ENCODE measurements at regions not wholly inside any gene's neighbourhood (a gene's known extent, or its start where the extent isn't known, plus 50 kb on each side); places are given as distances from the start of the nearest gene placed in this dataset.

GRCh38 chr4:59380841-59381366, 1819.2 kb upstream of the ADGRL3 start:
- H3K4me3 ChIP-seq (ENCODE audit: low read length) = no peak overlapping the region
- no peaks in the 10 kb centered on the region for H3K36me3 ChIP-seq (ENCODE audit: control insufficient read depth, insufficient read depth, low read length)
- H3K56ac ChIP-seq (ENCODE audit: low read length) = no peak overlapping the region
- H3K4me2 ChIP-seq (ENCODE audit: low read length) = no peak overlapping the region
- H3K79me2 ChIP-seq (ENCODE audit: control insufficient read depth, insufficient read depth, low read length) = no peaks in the 10 kb centered on the region
- H2BK5ac ChIP-seq (ENCODE audit: low read length) = no peak overlapping the region
- H3K23ac ChIP-seq (ENCODE audit: low read length) = no peak overlapping the region
- H2BK120ac ChIP-seq (ENCODE audit: low read depth, low read length) = no peak overlapping the region
- no peak overlapping the region for H2AK5ac ChIP-seq (ENCODE audit: low read length)
- no peak overlapping the region for H3K18ac ChIP-seq (ENCODE audit: low read length)
- H3K9ac ChIP-seq (ENCODE audit: low read length) = no peak overlapping the region
- H4K8ac ChIP-seq (ENCODE audit: low read depth, low read length) = no peak overlapping the region
- no peak overlapping the region for H3K27ac ChIP-seq (ENCODE audit: low read depth, low read length)
- no CpG with 5 or more reads among the region's 2 CpGs for WGBS (ENCODE audit: extremely low coverage, insufficient coverage, low lambda C conversion rate)
- no peak overlapping the region for H3K4ac ChIP-seq (ENCODE audit: low read depth, low read length)
- no peak for DNase-seq
- no peaks in the 10 kb centered on the region for H3K79me1 ChIP-seq (ENCODE audit: low read length)
- H3K27me3 ChIP-seq (ENCODE audit: insufficient read depth, low read length, poor library complexity) = no peaks in the 10 kb centered on the region
- H4K5ac ChIP-seq (ENCODE audit: low read length) = no peak overlapping the region
- H2BK15ac ChIP-seq (replicated peaks; ENCODE audit: low read depth) = no peak overlapping the region
- H3K4me1 ChIP-seq (ENCODE audit: control insufficient read depth, low read depth, low read length) = no peaks in the 10 kb centered on the region

- no peak overlapping the region for H2AK5ac ChIP-seq (ENCODE audit: low read length)
Measured at GRCh38 chr4:59381591-59381990, 1818.5 kb upstream of the ADGRL3 start.

GRCh38 chr4:59387759-59388758, 1812.1 kb upstream of the ADGRL3 start:
- Histone ChIP-seq H4K5ac (ENCODE audit: low read length) (no peak overlapping the region), H3K23ac (ENCODE audit: low read length) (no peak overlapping the region), H3K27me3 (ENCODE audit: insufficient read depth, low read length, poor library complexity) (no peaks in the 10 kb centered on the region), H3K56ac (ENCODE audit: low read length) (no peak overlapping the region), H3K4me2 (ENCODE audit: low read length) (no peak overlapping the region), H3K18ac (ENCODE audit: low read length) (no peak overlapping the region), H2BK120ac (ENCODE audit: low read depth, low read length) (no peak overlapping the region), H3K4ac (ENCODE audit: low read depth, low read length) (no peak overlapping the region), H3K36me3 (ENCODE audit: control insufficient read depth, insufficient read depth, low read length) (no peaks in the 10 kb centered on the region), H3K9ac (ENCODE audit: low read length) (no peak overlapping the region), H4K8ac (ENCODE audit: low read depth, low read length) (no peak overlapping the region), H3K79me1 (ENCODE audit: low read length) (no peaks in the 10 kb centered on the region), H3K4me3 (ENCODE audit: low read length) (no peak overlapping the region), H2BK5ac (ENCODE audit: low read length) (no peak overlapping the region), H2AK5ac (ENCODE audit: low read length) (no peak overlapping the region), H3K4me1 (ENCODE audit: control insufficient read depth, low read depth, low read length) (no peaks in the 10 kb centered on the region), H3K79me2 (ENCODE audit: control insufficient read depth, insufficient read depth, low read length) (no peaks in the 10 kb centered on the region), H2BK15ac (replicated peaks; ENCODE audit: low read depth) (no peak overlapping the region), H3K27ac (ENCODE audit: low read depth, low read length) (no peak overlapping the region)
- WGBS (ENCODE audit: extremely low coverage, insufficient coverage, low lambda C conversion rate) = no CpG with 5 or more reads among the region's 7 CpGs
- DNase-seq = no peak

More at GRCh38 chr4:59381591-59381990, 1818.5 kb upstream of the ADGRL3 start:
- DNase-seq = no peak
- Histone ChIP-seq H2BK15ac (replicated peaks; ENCODE audit: low read depth) (no peak overlapping the region), H3K23ac (ENCODE audit: low read length) (no peak overlapping the region), H3K4me2 (ENCODE audit: low read length) (no peak overlapping the region), H4K5ac (ENCODE audit: low read length) (no peak overlapping the region), H3K79me1 (ENCODE audit: low read length) (no peaks in the 10 kb centered on the region), H3K79me2 (ENCODE audit: control insufficient read depth, insufficient read depth, low read length) (no peaks in the 10 kb centered on the region), H3K56ac (ENCODE audit: low read length) (no peak overlapping the region), H3K27me3 (ENCODE audit: insufficient read depth, low read length, poor library complexity) (no peaks in the 10 kb centered on the region), H3K27ac (ENCODE audit: low read depth, low read length) (no peak overlapping the region), H3K4ac (ENCODE audit: low read depth, low read length) (no peak overlapping the region), H3K18ac (ENCODE audit: low read length) (no peak overlapping the region), H3K36me3 (ENCODE audit: control insufficient read depth, insufficient read depth, low read length) (no peaks in the 10 kb centered on the region), H2BK5ac (ENCODE audit: low read length) (no peak overlapping the region), H4K8ac (ENCODE audit: low read depth, low read length) (no peak overlapping the region), H2BK120ac (ENCODE audit: low read depth, low read length) (no peak overlapping the region), H3K4me3 (ENCODE audit: low read length) (no peak overlapping the region), H3K4me1 (ENCODE audit: control insufficient read depth, low read depth, low read length) (no peaks in the 10 kb centered on the region), H3K9ac (ENCODE audit: low read length) (no peak overlapping the region)
- WGBS (ENCODE audit: extremely low coverage, insufficient coverage, low lambda C conversion rate) = no CpG with 5 or more reads among the region's 2 CpGs

- H4K8ac ChIP-seq (ENCODE audit: low read depth, low read length) = no peak overlapping the region
- no peak overlapping the region for H4K5ac ChIP-seq (ENCODE audit: low read length)
- H3K4me2 ChIP-seq (ENCODE audit: low read length) = no peak overlapping the region
- no peak overlapping the region for H3K18ac ChIP-seq (ENCODE audit: low read length)
- H2BK5ac ChIP-seq (ENCODE audit: low read length) = no peak overlapping the region
- no peak overlapping the region for H3K23ac ChIP-seq (ENCODE audit: low read length)
- H3K27ac ChIP-seq (ENCODE audit: low read depth, low read length) = no peak overlapping the region
- H2BK15ac ChIP-seq (replicated peaks; ENCODE audit: low read depth) = no peak overlapping the region
- no CpG with 5 or more reads among the region's 5 CpGs for WGBS (ENCODE audit: extremely low coverage, insufficient coverage, low lambda C conversion rate)
- no peaks in the 10 kb centered on the region for H3K79me1 ChIP-seq (ENCODE audit: low read length)
- DNase-seq = no peak
- H3K56ac ChIP-seq (ENCODE audit: low read length) = no peak overlapping the region
- H2BK120ac ChIP-seq (ENCODE audit: low read depth, low read length) = no peak overlapping the region
- no peak overlapping the region for H2AK5ac ChIP-seq (ENCODE audit: low read length)
- H3K4me1 ChIP-seq (ENCODE audit: control insufficient read depth, low read depth, low read length) = no peaks in the 10 kb centered on the region
- H3K79me2 ChIP-seq (ENCODE audit: control insufficient read depth, insufficient read depth, low read length) = no peaks in the 10 kb centered on the region
- no peaks in the 10 kb centered on the region for H3K36me3 ChIP-seq (ENCODE audit: control insufficient read depth, insufficient read depth, low read length)
- H3K4me3 ChIP-seq (ENCODE audit: low read length) = no peak overlapping the region
- H3K4ac ChIP-seq (ENCODE audit: low read depth, low read length) = no peak overlapping the region
- H3K9ac ChIP-seq (ENCODE audit: low read length) = no peak overlapping the region
- H3K27me3 ChIP-seq (ENCODE audit: insufficient read depth, low read length, poor library complexity) = no peaks in the 10 kb centered on the region
Measured at GRCh38 chr4:59393780-59394179, 1806.3 kb upstream of the ADGRL3 start.

GRCh38 chr4:59400334-59400733, 1799.8 kb upstream of the ADGRL3 start:
- Histone ChIP-seq H3K4ac (ENCODE audit: low read depth, low read length) (no peak overlapping the region), H3K79me2 (ENCODE audit: control insufficient read depth, insufficient read depth, low read length) (no peaks in the 10 kb centered on the region), H3K4me3 (ENCODE audit: low read length) (no peak overlapping the region), H3K23ac (ENCODE audit: low read length) (no peak overlapping the region), H3K4me1 (ENCODE audit: control insufficient read depth, low read depth, low read length) (no peaks in the 10 kb centered on the region), H3K56ac (ENCODE audit: low read length) (no peak overlapping the region), H3K4me2 (ENCODE audit: low read length) (no peak overlapping the region), H3K9ac (ENCODE audit: low read length) (no peak overlapping the region), H4K8ac (ENCODE audit: low read depth, low read length) (no peak overlapping the region), H2BK120ac (ENCODE audit: low read depth, low read length) (no peak overlapping the region), H2BK15ac (replicated peaks; ENCODE audit: low read depth) (no peak overlapping the region), H4K5ac (ENCODE audit: low read length) (no peak overlapping the region), H2BK5ac (ENCODE audit: low read length) (no peak overlapping the region), H3K27ac (ENCODE audit: low read depth, low read length) (no peak overlapping the region), H3K36me3 (ENCODE audit: control insufficient read depth, insufficient read depth, low read length) (no peaks in the 10 kb centered on the region), H3K79me1 (ENCODE audit: low read length) (no peaks in the 10 kb centered on the region), H2AK5ac (ENCODE audit: low read length) (no peak overlapping the region), H3K18ac (ENCODE audit: low read length) (no peak overlapping the region), H3K27me3 (ENCODE audit: insufficient read depth, low read length, poor library complexity) (no peaks in the 10 kb centered on the region)
- DNase-seq = no peak
- WGBS (ENCODE audit: extremely low coverage, insufficient coverage, low lambda C conversion rate) = no CpG with 5 or more reads among the region's 4 CpGs

All from mesendoderm (in vitro differentiated cells).